Astrocyte of the spinal cord (primary cell): ENCODE measurements at regions not wholly inside any gene's neighbourhood (a gene's known extent, or its start where the extent isn't known, plus 50 kb on each side); places are given as distances from the start of the nearest gene placed in this dataset.
"Not testable (repeated sequence)": the region's sequence is repeated elsewhere in the genome, so short reads cannot be mapped to it uniquely, and the experiment has no call there.

Source experiments
- DNase-seq: peaks from one replicate; pipeline ENCODE4 v3.0.0; 2011; ENCODE audit warnings: low read depth, low spot score
- H3K4me3 ChIP-seq: 2 replicates; pipeline ENCODE4 v1.5.1; 2011; ENCODE audit warnings: low read depth, mild to moderate bottlenecking, low read length, moderate library complexity
- CTCF ChIP-seq: IDR thresholded peaks from 2 replicates; pipeline ENCODE4 v1.5.1; 2012; ENCODE audit warnings: low read depth, mild to moderate bottlenecking, low read length, inconsistent platforms
- in situ Hi-C: cut with HindIII; loops from 2 replicates; pipeline ENCODE4 v1.10.0; 2017; ENCODE audit warnings: low sequenced_read_pairs

DNA sequence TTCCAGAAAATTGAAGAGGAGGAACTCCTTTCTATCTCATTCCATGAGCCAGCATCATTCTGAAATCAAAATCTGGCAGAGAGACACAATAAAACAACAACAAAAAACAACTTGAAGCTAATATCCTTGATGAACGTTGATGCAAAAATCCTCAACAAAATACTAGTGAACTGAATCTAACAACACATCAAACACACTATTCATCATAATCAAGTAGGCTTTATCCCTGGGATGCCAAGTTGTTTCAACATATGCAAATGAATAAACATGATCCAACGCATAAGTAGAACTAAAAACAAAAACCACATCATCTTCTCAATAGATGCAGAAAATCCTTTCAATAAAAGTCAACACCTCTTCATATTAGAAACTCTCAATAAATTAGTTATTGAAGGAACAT, 335.3 kb upstream of the BRINP3 start:
- no peak for TF ChIP-seq CTCF
- DNase-seq = no peak
- no peak overlapping the region for H3K4me3 ChIP-seq
- in situ Hi-C loops = no loop called here

DNA sequence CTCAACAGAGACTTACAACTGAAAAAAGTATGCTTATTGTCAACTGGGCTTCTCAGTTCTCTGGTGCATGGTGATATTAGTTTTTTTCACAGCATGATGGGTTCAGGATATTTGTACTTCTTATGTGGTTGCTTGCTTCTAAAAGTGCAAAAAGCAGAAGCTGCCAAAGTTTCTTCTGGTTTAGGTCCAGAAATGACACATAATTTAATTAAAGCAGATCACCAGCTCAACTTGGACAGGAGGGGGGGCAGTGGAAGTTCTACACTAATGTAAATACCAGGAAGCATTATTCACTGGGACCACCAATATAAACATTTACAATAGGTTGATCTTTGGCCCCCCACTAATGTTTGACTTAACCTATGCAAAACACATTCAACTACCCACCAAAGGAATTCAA, 354.8 kb upstream of the BRINP3 start:
- in situ Hi-C loops = no loop called here
- no peak for TF ChIP-seq CTCF

DNA sequence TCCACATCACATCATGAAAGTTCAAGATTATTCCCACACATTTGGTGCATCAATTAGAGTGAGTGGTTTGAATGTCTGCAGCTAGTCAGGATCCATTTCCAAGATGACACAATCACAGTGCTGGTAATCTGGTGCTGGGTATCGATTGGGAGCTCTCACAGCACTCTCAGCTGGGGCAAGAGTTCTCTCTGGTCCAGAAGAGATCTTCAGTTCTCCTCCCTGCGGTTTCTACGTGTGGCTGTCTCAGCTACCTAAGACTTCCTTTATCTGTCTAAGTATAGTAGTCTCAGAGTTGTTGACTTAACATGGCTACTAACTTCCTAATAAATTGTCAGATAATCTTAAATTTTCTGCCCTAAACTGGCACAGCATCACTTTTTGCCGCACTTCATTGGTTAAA, 358.0 kb upstream of the BRINP3 start:
- no peak overlapping the region for H3K4me3 ChIP-seq
- in situ Hi-C loops = no loop called here
- no peak for TF ChIP-seq CTCF
- DNase-seq = no peak

More for the DNA sequence above, 354.8 kb upstream of the BRINP3 start:
- H3K4me3 ChIP-seq = no peak overlapping the region
- DNase-seq = no peak

DNA sequence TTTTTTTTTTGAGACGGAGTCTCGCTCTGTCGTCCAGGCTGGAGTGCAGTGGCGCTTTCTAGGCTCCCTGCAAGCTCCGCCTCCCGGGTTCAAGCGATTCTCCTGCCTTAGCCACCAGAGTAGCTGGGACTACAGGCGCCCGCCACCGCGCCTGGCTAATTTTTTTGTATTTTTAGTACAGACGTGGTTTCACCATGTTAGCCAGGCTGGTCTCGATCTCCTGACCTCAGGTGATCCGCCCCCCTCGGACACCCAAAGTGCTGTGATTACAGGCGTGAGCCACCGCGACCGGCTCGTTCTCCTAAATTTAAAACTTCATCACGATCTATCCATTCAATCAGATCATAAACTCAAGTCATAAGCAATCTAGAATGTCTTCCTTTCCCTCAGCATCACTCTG, 359.5 kb upstream of the BRINP3 start:
- DNase-seq, in situ Hi-C loops, H3K4me3 ChIP-seq: not testable (repeated sequence)

- H3K4me3 ChIP-seq = no peak overlapping the region
- TF ChIP-seq CTCF = no peak
- no peak for DNase-seq
- in situ Hi-C loops = no loop called here
Observed at GRCh38 chr1:190837888-190838287, 360.2 kb upstream of the BRINP3 start.

GRCh38 chr1:190847166-190847565, 369.5 kb upstream of the BRINP3 start:
- no peak overlapping the region for H3K4me3 ChIP-seq
- in situ Hi-C loops = no loop called here
- no peak for DNase-seq
- TF ChIP-seq CTCF = no peak

DNA sequence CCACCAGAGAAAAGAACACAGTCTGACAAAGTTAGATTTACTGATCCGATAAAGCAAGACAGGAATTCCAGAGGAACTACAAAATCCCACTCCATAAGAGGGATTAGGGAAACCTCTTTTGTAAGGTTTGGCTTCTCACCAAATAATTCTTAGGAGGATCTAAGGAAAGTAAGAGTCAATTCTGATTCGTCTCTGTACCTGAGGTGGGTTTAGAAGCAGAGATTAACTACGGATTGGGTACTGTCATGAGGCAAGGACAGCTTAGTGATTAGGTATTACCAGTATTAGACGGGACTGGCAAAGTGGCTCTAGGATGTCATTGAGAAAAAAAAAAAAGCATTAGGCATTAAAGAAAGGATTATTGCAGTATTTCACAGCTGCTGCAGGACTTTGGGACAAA, 371.7 kb upstream of the BRINP3 start:
- no peak overlapping the region for H3K4me3 ChIP-seq
- in situ Hi-C loops = no loop called here
- TF ChIP-seq CTCF = no peak
- DNase-seq = no peak
